ENCODE measurements at regions not wholly inside any gene's neighbourhood (a gene's known extent, or its start where the extent isn't known, plus 50 kb on each side); places are given as distances from the start of the nearest gene placed in this dataset.

GRCh38 chr13:47027780-47028437, 131.1 kb upstream of the HTR2A start:
- TF ChIP-seq CTCF (IDR thresholded peaks at IDR 0.05; ENCODE audit: low read depth, low read length, missing control alignments) = no peak
- Histone ChIP-seq H3K36me3 (replicated peaks) (no peaks in the 10 kb centered on the region), H3K27ac (no peak overlapping the region), H3K4me3 (ENCODE audit: low read depth, low read length) (no peak overlapping the region), H3K27me3 (replicated peaks) (no peaks in the 10 kb centered on the region)
- in situ Hi-C loops (cut with HindIII; ENCODE audit: low pct_ligation_motif_present, low sequenced_read_pairs) = no loop called here
- DNase-seq = peak; percentile 17

GRCh38 chr13:47025791-47026447, 129.1 kb upstream of the HTR2A start:
- H3K4me3 ChIP-seq (ENCODE audit: low read depth, low read length) = no peak overlapping the region
- H3K27ac ChIP-seq = no peak overlapping the region
- no peak for DNase-seq
- TF ChIP-seq CTCF (IDR thresholded peaks at IDR 0.05; ENCODE audit: low read depth, low read length, missing control alignments) = no peak
- in situ Hi-C loops (cut with HindIII; ENCODE audit: low pct_ligation_motif_present, low sequenced_read_pairs) = no loop called here
- H3K27me3 ChIP-seq (replicated peaks) = no peaks in the 10 kb centered on the region
- no peaks in the 10 kb centered on the region for H3K36me3 ChIP-seq (replicated peaks)

- Histone ChIP-seq H3K36me3 (replicated peaks) (no peaks in the 10 kb centered on the region), H3K4me3 (ENCODE audit: low read depth, low read length) (no peak overlapping the region), H3K27me3 (replicated peaks) (no peaks in the 10 kb centered on the region), H3K27ac (no peak overlapping the region)
- in situ Hi-C loops (cut with HindIII; ENCODE audit: low pct_ligation_motif_present, low sequenced_read_pairs) = no loop called here
- TF ChIP-seq CTCF (IDR thresholded peaks at IDR 0.05; ENCODE audit: low read depth, low read length, missing control alignments) = no peak
- no peak for DNase-seq
Measured at GRCh38 chr13:47019977-47020376, 123.1 kb upstream of the HTR2A start.

- no peak overlapping the region for H3K27ac ChIP-seq
- no peaks in the 10 kb centered on the region for H3K27me3 ChIP-seq (replicated peaks)
- no peak overlapping the region for H3K4me3 ChIP-seq (ENCODE audit: low read depth, low read length)
- no peak for DNase-seq
- no peaks in the 10 kb centered on the region for H3K36me3 ChIP-seq (replicated peaks)
- in situ Hi-C loops (cut with HindIII; ENCODE audit: low pct_ligation_motif_present, low sequenced_read_pairs) = no loop called here
- no peak for TF ChIP-seq CTCF (IDR thresholded peaks at IDR 0.05; ENCODE audit: low read depth, low read length, missing control alignments)
Measured at GRCh38 chr13:47017476-47017875, 120.6 kb upstream of the HTR2A start.

GRCh38 chr13:47008318-47008717, 111.5 kb upstream of the HTR2A start:
- in situ Hi-C loops (cut with HindIII; ENCODE audit: low pct_ligation_motif_present, low sequenced_read_pairs) = no loop called here
- TF ChIP-seq CTCF (IDR thresholded peaks at IDR 0.05; ENCODE audit: low read depth, low read length, missing control alignments) = no peak
- Histone ChIP-seq H3K27ac (no peak overlapping the region), H3K4me3 (ENCODE audit: low read depth, low read length) (no peak overlapping the region), H3K36me3 (replicated peaks) (no peaks in the 10 kb centered on the region), H3K27me3 (replicated peaks) (no peaks in the 10 kb centered on the region)
- DNase-seq = no peak
